ENCODE measurements at regions not wholly inside any gene's neighbourhood (a gene's known extent, or its start where the extent isn't known, plus 50 kb on each side); places are given as distances from the start of the nearest gene placed in this dataset.

DNA sequence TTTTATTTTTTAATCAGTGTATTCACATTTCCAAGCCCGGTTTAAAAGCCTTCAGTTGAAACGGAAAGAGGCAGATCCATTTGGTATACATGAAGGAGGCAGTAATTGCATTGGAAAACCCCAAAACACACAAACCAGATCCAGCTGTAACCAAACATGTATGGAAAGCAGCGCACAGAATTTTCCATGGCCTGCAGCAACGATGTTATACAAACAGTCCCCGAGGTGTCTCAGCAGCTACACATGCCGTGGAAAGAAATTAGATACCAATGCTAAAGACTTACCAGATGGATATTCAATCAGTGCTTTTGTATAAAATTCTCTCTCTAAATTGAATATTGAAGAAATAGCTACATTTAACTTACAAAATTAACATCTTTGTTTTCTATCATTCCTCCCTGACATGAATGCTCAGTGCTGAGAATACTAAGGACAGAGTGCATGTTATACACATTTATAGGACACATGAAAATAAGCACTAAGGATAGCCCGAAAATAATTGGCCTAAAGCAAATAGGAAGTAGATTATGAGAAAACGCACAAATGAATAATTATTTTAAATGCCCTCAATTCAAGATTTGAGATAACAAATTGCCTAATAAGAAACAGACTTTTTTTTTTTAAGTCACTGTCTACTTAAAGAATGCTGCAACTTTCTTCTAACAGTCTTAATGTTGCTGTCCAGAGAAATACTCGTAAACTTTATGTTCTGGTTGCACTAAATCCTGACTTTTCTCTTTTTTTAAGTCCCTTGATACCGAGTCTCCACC lies 713.1 kb downstream of the HDGFL1 start:
- TF ChIP-seq, protein P1, sequence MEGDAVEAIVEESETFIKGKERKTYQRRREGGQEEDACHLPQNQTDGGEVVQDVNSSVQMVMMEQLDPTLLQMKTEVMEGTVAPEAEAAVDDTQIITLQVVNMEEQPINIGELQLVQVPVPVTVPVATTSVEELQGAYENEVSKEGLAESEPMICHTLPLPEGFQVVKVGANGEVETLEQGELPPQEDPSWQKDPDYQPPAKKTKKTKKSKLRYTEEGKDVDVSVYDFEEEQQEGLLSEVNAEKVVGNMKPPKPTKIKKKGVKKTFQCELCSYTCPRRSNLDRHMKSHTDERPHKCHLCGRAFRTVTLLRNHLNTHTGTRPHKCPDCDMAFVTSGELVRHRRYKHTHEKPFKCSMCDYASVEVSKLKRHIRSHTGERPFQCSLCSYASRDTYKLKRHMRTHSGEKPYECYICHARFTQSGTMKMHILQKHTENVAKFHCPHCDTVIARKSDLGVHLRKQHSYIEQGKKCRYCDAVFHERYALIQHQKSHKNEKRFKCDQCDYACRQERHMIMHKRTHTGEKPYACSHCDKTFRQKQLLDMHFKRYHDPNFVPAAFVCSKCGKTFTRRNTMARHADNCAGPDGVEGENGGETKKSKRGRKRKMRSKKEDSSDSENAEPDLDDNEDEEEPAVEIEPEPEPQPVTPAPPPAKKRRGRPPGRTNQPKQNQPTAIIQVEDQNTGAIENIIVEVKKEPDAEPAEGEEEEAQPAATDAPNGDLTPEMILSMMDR (IDR thresholded peaks at IDR 0.05; ENCODE audit: low read depth, low read length, poor library complexity, severe bottlenecking), result no peak
- no peak for TF ChIP-seq EZH2phosphoT487 (IDR thresholded peaks at IDR 0.05; ENCODE audit: borderline replicate concordance, low read length)

Measured in DOHH2 (cell line).